H1 (cell line): ENCODE measurements at regions not wholly inside any gene's neighbourhood (a gene's known extent, or its start where the extent isn't known, plus 50 kb on each side); places are given as distances from the start of the nearest gene placed in this dataset.

Source experiments
- CBX5 ChIP-seq: fragments of 300-800, 300-1000 bp; sonication (generic); IDR thresholded peaks from 2 replicates; pipeline ENCODE4 v1.7.1; 2016; ENCODE audit warnings: antibody characterized with exemption, low read length, low read depth

DNA sequence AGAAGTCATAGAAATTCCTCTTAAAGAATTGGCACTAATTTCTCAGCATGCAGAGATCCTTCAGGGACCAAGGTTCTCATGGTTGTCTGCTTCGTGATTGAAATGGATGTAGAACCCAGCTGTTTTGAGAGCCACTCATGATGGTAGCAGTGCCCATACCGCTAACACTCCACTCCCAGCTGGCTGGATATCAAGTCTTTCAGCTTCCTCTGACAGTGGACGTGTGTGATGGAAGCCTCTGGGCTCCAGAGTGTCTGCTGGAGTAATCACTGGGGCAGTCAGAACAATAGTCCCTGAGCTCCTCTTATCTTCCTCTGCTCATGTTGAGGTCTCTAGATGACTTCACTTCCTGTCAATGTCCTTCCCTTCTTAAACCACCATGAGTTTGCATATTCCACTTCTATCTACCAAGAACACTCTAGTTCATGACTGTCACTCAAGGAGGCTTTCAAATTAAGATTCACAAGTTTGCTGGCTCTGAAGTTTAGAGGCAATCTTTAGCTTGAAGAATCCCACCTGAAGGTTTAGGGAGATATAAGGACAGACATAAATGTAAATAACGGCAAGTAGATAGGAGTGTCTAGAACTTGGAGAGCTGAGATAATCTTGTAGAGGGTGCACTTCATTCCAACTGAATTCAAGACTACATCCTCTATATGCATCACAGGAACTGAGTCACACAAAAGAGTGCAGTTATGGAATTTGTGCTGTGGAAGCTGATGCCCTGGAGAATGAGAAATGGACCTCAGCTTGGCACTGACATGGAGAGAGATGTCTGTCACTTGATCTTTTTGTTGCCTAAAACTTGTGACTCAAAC is 64.5 kb upstream of the WDR1 start (continued):
- TF ChIP-seq CBX5: no peak
